ENCODE measurements at regions not wholly inside any gene's neighbourhood (a gene's known extent, or its start where the extent isn't known, plus 50 kb on each side); places are given as distances from the start of the nearest gene placed in this dataset.
A peak's percentile ranks its signal among the peaks of the same experiment; 100 is the strongest.

- Histone ChIP-seq H3K4me3 (no peak overlapping the region), H3K9ac (no peak overlapping the region), H3K4me1 (peaks cover 8% of the 10 kb centered on the region), H4K20me1 (ENCODE audit: low read depth) (no peaks in the 10 kb centered on the region), H3K79me2 (ENCODE audit: low read depth) (no peaks in the 10 kb centered on the region), H3K4me2 (no peak overlapping the region), H3K36me3 (no peaks in the 10 kb centered on the region), H3K9me3 (ENCODE audit: low read depth) (no peaks in the 10 kb centered on the region), H2AFZ (replicated peaks) (no peak overlapping the region), H3F3A (ENCODE audit: low read depth) (no peaks in the 10 kb centered on the region), H3K27me3 (no peaks in the 10 kb centered on the region), H3K27ac (no peak overlapping the region)
- no peaks in the 10 kb centered on the region for H3K9me3 Mint-ChIP-seq
- peak; percentile 25 for DNase-seq (ENCODE audit: low spot score)
- peaks cover 2% of the 10 kb centered on the region for H3K27me3 Mint-ChIP-seq (ENCODE audit: insufficient read depth, low read depth)
- H3K4me3 Mint-ChIP-seq: no peak overlapping the region
- no peak overlapping the region for H3K27ac Mint-ChIP-seq
- no peak for TF ChIP-seq EZH2phosphoT487 (IDR thresholded peaks at IDR 0.05)
- TF ChIP-seq CTCF (IDR thresholded peaks at IDR 0.05): no peak
- TF ChIP-seq EZH2 (IDR thresholded peaks at IDR 0.05): no peak
- peaks cover 13% of the 10 kb centered on the region for H3K4me1 Mint-ChIP-seq
- H3K36me3 Mint-ChIP-seq: no peaks in the 10 kb centered on the region
Observed at GRCh38 chr10:9243941-9244411, 1189.5 kb downstream of the GATA3 start.

DNA sequence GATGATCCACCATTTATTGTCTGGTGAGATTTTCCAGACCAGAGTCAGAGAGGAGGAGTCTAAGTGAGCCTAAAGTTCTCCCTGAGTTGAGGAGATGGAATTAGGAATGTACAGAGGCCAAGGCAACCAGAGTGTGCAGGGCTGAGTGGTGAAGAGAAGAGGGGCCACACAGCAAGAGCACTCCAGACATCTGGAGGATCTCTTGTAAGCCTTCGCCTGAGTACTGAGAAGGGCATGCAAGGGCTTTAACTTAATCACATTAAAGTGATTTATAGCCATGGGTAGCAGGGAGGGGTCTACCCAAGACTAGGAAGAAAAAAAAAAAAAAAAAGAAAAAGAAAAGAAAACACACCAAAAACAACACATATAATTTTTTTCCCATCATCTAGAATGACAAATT lies 1190.4 kb downstream of the GATA3 start:
- H3K4me3 Mint-ChIP-seq: no peak overlapping the region
- no peak overlapping the region for H2AFZ ChIP-seq (replicated peaks)
- peak; percentile 43 for DNase-seq (ENCODE audit: low spot score)

DNA sequence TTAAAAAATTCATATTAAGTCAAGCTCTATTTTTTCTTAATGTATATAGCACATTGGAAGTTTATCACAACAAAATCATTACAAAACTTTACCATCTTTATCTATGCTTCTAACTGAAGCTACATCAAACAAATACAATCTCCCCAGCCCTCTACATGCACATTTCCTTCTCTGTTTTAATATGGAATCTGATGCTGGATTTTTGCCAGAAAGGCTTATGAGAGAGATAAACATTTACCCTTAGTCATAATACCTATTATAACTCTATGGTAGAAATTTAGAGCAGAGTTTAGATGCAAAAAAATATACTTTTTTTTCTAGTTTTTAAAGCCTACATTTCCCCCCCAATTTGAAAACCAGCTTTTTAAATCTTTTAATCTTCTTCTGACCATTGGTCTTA lies 1198.6 kb downstream of the GATA3 start:
- H3K4me1 ChIP-seq: no peaks in the 10 kb centered on the region
- no peaks in the 10 kb centered on the region for H3K79me2 ChIP-seq (ENCODE audit: low read depth)
- Mint-ChIP-seq H3K27ac (no peak overlapping the region), H3K9me3 (peaks cover 3% of the 10 kb centered on the region), H3K36me3 (no peaks in the 10 kb centered on the region), H3K27me3 (ENCODE audit: insufficient read depth, low read depth) (peaks cover 2% of the 10 kb centered on the region), H3K4me3 (no peak overlapping the region), H3K4me1 (no peaks in the 10 kb centered on the region)
- H3K27ac ChIP-seq: no peak overlapping the region
- no peaks in the 10 kb centered on the region for H3F3A ChIP-seq (ENCODE audit: low read depth)
- H2AFZ ChIP-seq (replicated peaks): no peak overlapping the region
- no peak overlapping the region for H3K9ac ChIP-seq
- no peak overlapping the region for H3K4me2 ChIP-seq
- no peak for TF ChIP-seq CTCF (IDR thresholded peaks at IDR 0.05)
- no peak for TF ChIP-seq EZH2phosphoT487 (IDR thresholded peaks at IDR 0.05)
- TF ChIP-seq EZH2 (IDR thresholded peaks at IDR 0.05): no peak
- no peaks in the 10 kb centered on the region for H3K9me3 ChIP-seq (ENCODE audit: low read depth)
- no peaks in the 10 kb centered on the region for H3K27me3 ChIP-seq
- H3K36me3 ChIP-seq: no peaks in the 10 kb centered on the region
- no peak for DNase-seq (ENCODE audit: low spot score)
- no peak overlapping the region for H3K4me3 ChIP-seq
- H4K20me1 ChIP-seq (ENCODE audit: low read depth): no peaks in the 10 kb centered on the region

More for the DNA sequence above, 1190.4 kb downstream of the GATA3 start:
- Histone ChIP-seq H3K4me2 (no peak overlapping the region), H3K36me3 (no peaks in the 10 kb centered on the region), H3F3A (ENCODE audit: low read depth) (no peaks in the 10 kb centered on the region), H4K20me1 (ENCODE audit: low read depth) (no peaks in the 10 kb centered on the region), H3K27me3 (no peaks in the 10 kb centered on the region), H3K4me1 (peaks cover 8% of the 10 kb centered on the region), H3K4me3 (no peak overlapping the region), H3K9me3 (ENCODE audit: low read depth) (no peaks in the 10 kb centered on the region), H3K79me2 (ENCODE audit: low read depth) (no peaks in the 10 kb centered on the region), H3K27ac (no peak overlapping the region), H3K9ac (no peak overlapping the region)
- Mint-ChIP-seq H3K36me3 (no peaks in the 10 kb centered on the region), H3K4me1 (peaks cover 13% of the 10 kb centered on the region), H3K9me3 (no peaks in the 10 kb centered on the region), H3K27ac (no peak overlapping the region), H3K27me3 (ENCODE audit: insufficient read depth, low read depth) (no peaks in the 10 kb centered on the region)
- TF ChIP-seq CTCF (IDR thresholded peaks at IDR 0.05) (no peak), EZH2 (IDR thresholded peaks at IDR 0.05) (no peak), EZH2phosphoT487 (IDR thresholded peaks at IDR 0.05) (no peak)

Data from neural progenitor cell (in vitro differentiated cells).